HUES48 (cell line): ENCODE measurements at regions not wholly inside any gene's neighbourhood (a gene's known extent, or its start where the extent isn't known, plus 50 kb on each side); places are given as distances from the start of the nearest gene placed in this dataset.

ENCODE experiments used
- H3K27ac ChIP-seq: one replicate; pipeline ENCODE4 v1.7.0; 2013; ENCODE audit warnings: low read depth, low read length, inconsistent platforms
- H3K27me3 ChIP-seq: 2 replicates; pipeline ENCODE4 v1.6.1; 2013; ENCODE audit warnings: mild to moderate bottlenecking, low read length; ENCODE audit not compliant: control insufficient read depth, insufficient read depth
- H3K36me3 ChIP-seq: 2 replicates; pipeline ENCODE4 v1.6.1; 2013; ENCODE audit warnings: low read length; ENCODE audit not compliant: control insufficient read depth, insufficient read depth
- H3K4me1 ChIP-seq: 2 replicates; pipeline ENCODE4 v1.6.1; 2013; ENCODE audit warnings: mild to moderate bottlenecking, low read length; ENCODE audit not compliant: control insufficient read depth, insufficient read depth
- H3K4me3 ChIP-seq: 2 replicates; pipeline ENCODE4 v1.5.1; 2013; ENCODE audit warnings: mild to moderate bottlenecking, low read depth, low read length
- H3K9ac ChIP-seq: 2 replicates; pipeline ENCODE4 v1.6.1; 2013; ENCODE audit warnings: mild to moderate bottlenecking, low read depth, low read length, moderate library complexity
- H3K9me3 ChIP-seq: 2 replicates; pipeline ENCODE4 v1.6.1; 2013; ENCODE audit warnings: low read length; ENCODE audit not compliant: control insufficient read depth, insufficient read depth

DNA sequence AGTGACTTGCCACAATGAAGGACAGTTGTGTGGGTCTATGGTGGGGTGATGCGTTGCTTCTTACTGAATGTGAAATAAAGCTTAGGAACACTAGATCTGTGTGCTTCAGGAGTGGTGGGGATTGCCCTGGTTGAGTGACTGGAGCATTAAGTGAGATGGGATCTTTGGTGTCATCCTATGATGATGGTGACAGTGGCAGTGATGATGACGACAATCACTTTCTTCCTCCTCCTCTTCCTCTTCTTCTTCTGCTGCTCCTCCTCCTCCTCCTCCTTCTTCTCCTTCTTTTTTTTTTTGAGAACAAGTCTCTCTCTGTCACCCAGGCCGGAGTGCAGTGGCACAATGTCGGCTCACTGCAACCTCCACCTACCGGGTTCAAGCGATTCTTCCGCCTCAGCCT is 396.8 kb downstream of the SEC14L1 start:
- no peak overlapping the region for H3K9ac ChIP-seq
- H3K4me3 ChIP-seq: no peak overlapping the region
- H3K27me3 ChIP-seq: peaks cover 10% of the 10 kb centered on the region; the same call in 1 of the 2 replicates
- H3K27ac ChIP-seq: no peak overlapping the region
- H3K36me3 ChIP-seq: no peaks in the 10 kb centered on the region
- 0 out of 2 replicates have a peak, but pooled peaks cover 2% of the 10 kb centered on the region for H3K9me3 ChIP-seq
- H3K4me1 ChIP-seq: peaks cover 17% of the 10 kb centered on the region

DNA sequence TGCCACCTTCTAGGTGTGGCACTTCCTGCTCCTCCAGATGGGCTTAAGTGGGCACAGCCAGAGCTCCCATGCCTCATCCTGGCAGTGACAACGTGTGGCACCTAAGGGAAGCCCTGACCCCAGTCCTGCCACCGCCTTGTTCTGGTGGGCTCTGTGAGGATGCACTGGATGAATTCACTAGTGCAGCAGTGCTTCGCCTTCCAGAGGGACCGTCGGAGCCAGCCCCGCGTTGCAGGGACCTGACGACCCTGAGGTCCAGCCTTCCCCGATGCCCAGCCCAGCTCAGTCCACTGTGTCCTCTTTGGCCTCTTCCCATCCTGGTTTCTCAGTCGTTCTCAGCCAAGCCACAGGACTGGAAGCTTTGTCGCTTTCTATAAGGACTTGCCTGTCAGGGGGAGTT is 399.8 kb downstream of the SEC14L1 start:
- Histone ChIP-seq H3K27me3 (peaks cover 10% of the 10 kb centered on the region; the same call in 1 of the 2 replicates), H3K4me3 (no peak overlapping the region), H3K9ac (no peak overlapping the region), H3K4me1 (peaks cover 17% of the 10 kb centered on the region), H3K27ac (no peak overlapping the region), H3K9me3 (no peaks in the 10 kb centered on the region), H3K36me3 (no peaks in the 10 kb centered on the region)

DNA sequence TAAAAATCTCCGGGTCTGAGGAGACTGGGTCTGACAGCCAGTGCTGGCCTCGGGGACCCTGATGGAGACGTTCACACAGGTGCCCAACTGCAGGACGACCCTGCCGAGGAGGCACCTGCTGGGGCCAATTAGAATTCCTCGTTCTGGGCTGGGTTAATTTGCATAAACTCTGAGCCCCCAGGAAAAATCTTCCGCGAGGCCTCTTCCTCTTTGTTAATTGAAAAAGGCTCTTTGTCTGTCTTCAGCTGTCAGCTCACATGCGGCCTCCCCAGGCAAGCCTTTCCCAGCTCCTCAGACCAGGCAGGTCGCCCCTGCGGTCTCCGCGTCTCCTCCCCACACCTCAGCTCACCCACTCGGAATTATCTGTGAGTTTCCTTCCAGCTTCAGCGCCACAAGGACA is 400.2 kb downstream of the SEC14L1 start:
- Histone ChIP-seq H3K9ac (0 out of 2 replicates have a peak overlapping the region, but pooled peaks have one; percentile 38), H3K9me3 (no peaks in the 10 kb centered on the region), H3K4me1 (peaks cover 17% of the 10 kb centered on the region), H3K27ac (peak overlapping the region; percentile 57), H3K36me3 (no peaks in the 10 kb centered on the region), H3K27me3 (peaks cover 10% of the 10 kb centered on the region; the same call in 1 of the 2 replicates), H3K4me3 (no peak overlapping the region)

DNA sequence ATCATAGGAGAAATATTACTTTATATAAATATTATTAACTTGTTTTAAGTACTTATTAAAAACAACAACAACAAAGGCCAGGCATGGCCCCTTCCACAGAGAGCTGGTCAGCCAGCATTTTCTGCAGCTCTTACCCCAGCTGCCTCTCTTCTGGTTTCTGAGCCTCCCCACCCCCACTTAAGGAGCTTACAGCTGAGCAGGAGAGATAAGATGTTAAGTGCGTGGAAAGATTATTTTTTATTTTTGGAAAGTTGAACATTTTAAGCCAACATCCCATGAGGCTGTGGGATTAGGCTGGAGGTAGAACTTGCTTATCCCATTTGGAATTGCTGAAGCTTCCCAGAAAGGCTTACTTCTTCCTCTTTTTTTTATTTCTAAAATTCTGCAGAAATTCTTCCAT is 401.2 kb downstream of the SEC14L1 start:
- H3K9ac ChIP-seq: no peak overlapping the region
- H3K9me3 ChIP-seq: no peaks in the 10 kb centered on the region
- H3K27ac ChIP-seq: no peak overlapping the region
- peaks cover 10% of the 10 kb centered on the region; the same call in 1 of the 2 replicates for H3K27me3 ChIP-seq
- peaks cover 19% of the 10 kb centered on the region for H3K4me1 ChIP-seq
- no peak overlapping the region for H3K4me3 ChIP-seq
- H3K36me3 ChIP-seq: no peaks in the 10 kb centered on the region

GRCh38 chr17:77542551-77543490 is 402.1 kb downstream of the SEC14L1 start:
- H3K9me3 ChIP-seq: no peaks in the 10 kb centered on the region
- H3K4me3 ChIP-seq: no peak overlapping the region
- peak overlapping the region; percentile 42 for H3K27ac ChIP-seq
- no peaks in the 10 kb centered on the region for H3K36me3 ChIP-seq
- peaks cover 10% of the 10 kb centered on the region; the same call in 1 of the 2 replicates for H3K27me3 ChIP-seq
- H3K4me1 ChIP-seq: peaks cover 19% of the 10 kb centered on the region
- no peak overlapping the region for H3K9ac ChIP-seq

DNA sequence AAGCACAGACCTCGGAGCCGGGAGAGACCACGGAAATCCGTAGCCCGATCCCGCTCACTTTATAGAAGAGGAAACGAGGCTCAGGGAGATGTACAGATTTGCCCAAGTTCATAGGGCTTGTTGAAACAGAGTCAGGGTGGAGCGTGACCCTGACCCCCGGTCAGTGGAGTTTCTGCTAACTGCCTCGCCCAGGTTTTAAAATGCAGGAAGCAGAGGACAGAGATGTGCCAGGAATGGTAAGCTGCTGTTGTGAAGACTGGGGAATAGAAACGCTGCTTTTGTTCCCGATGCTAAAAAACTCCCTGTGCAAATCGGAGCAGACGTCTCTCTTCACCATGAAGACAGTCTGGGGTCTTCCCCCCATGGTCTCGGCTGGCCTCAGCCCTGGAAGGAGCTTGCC is 403.0 kb downstream of the SEC14L1 start:
- H3K27me3 ChIP-seq: peaks cover 10% of the 10 kb centered on the region; the same call in 1 of the 2 replicates
- no peaks in the 10 kb centered on the region for H3K36me3 ChIP-seq
- peaks cover 19% of the 10 kb centered on the region for H3K4me1 ChIP-seq
- H3K4me3 ChIP-seq: no peak overlapping the region
- no peak overlapping the region for H3K9ac ChIP-seq
- H3K9me3 ChIP-seq: no peaks in the 10 kb centered on the region
- no peak overlapping the region for H3K27ac ChIP-seq

DNA sequence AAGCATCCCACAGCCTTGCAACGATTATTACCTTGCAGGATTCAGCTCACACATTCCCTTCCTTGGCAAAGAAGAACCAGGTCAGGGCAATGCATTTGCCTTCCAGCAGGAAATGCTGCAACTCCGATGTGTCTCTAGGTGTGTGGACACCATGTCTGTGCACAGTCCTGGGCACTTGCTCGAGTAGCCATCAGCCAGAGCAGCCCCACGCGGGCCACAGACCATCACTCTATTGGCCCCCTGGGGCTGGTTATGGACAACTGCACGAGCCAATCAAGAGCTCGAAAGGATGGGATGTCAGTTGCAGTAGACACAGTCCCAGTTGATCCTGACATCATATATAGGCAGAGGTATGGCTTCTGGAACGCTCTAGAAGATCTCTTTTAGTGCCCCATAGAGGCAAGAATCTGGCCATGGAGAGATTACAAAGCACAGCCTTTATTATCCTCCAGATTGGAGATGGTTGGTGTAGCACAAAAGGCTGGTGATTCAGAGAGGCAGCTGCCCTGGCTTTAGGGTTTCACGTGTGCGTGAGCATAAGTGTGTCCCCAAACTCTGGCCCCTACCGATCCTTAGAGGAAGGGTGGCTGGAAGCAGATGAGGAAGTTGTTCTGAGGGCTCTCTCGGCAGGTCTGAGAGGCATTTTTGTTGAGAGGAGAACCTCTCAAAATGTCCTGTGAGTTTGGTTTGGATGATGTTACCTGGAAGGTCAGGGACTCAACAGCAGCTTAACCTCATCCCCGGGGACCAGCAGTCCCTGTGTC is 403.8 kb downstream of the SEC14L1 start:
- Histone ChIP-seq H3K4me1 (peaks cover 19% of the 10 kb centered on the region), H3K36me3 (no peaks in the 10 kb centered on the region), H3K27me3 (peaks cover 10% of the 10 kb centered on the region; the same call in 1 of the 2 replicates), H3K27ac (no peak overlapping the region), H3K9ac (no peak overlapping the region), H3K9me3 (no peaks in the 10 kb centered on the region), H3K4me3 (no peak overlapping the region)

- H3K9me3 ChIP-seq: no peaks in the 10 kb centered on the region
- peak overlapping the region; percentile 28 for H3K27ac ChIP-seq
- peaks cover 10% of the 10 kb centered on the region for H3K4me1 ChIP-seq
- H3K36me3 ChIP-seq: no peaks in the 10 kb centered on the region
- no peak overlapping the region for H3K4me3 ChIP-seq
- no peaks in the 10 kb centered on the region for H3K27me3 ChIP-seq
- no peak overlapping the region for H3K9ac ChIP-seq
These were observed 406.0 kb downstream of the SEC14L1 start for GRCh38 chr17:77546772-77547241.

DNA sequence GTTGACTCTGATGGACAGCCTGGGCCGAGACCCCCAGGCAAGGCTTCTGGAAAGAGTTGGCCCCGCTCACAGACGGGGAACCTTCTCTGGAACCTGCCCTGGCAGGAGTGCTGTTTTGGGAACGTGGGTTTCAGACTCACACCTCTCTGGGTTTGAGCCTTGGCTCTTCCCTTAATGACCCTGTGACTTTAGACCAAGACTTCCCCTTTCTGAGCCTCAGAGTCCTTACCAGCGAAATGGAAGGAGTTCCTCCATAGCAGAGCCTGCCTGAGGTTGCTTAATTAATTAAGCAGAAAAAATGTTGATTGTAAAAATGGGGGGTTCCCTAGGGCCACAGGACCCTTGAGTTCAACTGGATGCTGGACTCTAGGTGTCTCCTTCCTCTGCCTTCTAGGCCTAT is 408.2 kb downstream of the SEC14L1 start:
- Histone ChIP-seq H3K27ac (no peak overlapping the region), H3K4me1 (peaks cover 2% of the 10 kb centered on the region; the same call in 1 of the 2 replicates), H3K9ac (no peak overlapping the region), H3K9me3 (no peaks in the 10 kb centered on the region), H3K36me3 (no peaks in the 10 kb centered on the region), H3K4me3 (no peak overlapping the region), H3K27me3 (no peaks in the 10 kb centered on the region)

DNA sequence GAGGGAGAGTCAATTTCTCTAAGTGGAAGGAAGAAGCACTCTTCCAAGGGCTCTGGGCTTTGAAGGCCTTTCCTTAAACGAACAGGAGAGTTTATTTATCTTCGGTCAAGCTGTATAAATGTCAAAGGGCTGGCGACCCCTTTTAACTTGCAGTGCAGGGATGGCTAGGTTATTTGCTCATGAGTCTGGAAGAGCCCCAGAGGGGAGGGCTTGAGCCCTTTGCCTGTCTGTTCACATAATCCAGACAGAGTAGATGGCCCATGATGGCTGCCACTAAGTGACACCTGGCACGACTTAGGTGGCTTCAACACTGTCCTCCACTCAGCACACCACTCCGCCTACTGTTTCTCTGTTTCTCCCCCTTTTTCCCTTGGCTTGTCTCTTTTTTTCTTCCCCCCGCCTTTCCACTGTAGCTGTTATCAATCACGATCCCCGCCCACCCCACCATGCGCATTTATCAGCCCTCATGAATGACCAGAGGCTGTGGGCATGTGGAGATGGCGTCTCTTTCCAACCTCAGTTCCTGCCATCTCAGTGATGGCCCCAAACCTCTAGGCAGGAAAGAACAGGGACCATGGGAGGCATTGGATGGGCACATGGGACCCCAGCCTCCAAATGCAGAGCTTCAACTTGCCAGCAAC is 408.7 kb upstream of the TNRC6C start:
- Histone ChIP-seq H3K36me3 (no peaks in the 10 kb centered on the region), H3K9me3 (no peaks in the 10 kb centered on the region), H3K4me1 (peaks cover 2% of the 10 kb centered on the region; the same call in 1 of the 2 replicates), H3K27ac (no peak overlapping the region), H3K4me3 (no peak overlapping the region), H3K9ac (no peak overlapping the region), H3K27me3 (no peaks in the 10 kb centered on the region)
